AG09319 (cell line): ENCODE measurements at regions not wholly inside any gene's neighbourhood (a gene's known extent, or its start where the extent isn't known, plus 50 kb on each side); places are given as distances from the start of the nearest gene placed in this dataset.
"Not testable (repeated sequence)": the region's sequence is repeated elsewhere in the genome, so short reads cannot be mapped to it uniquely, and the experiment has no call there.

Source experiments
- DNase-seq: peaks from one replicate; pipeline ENCODE4 v3.0.0-alpha.2; 2010; ENCODE audit warnings: low read depth; ENCODE audit errors: extremely low read depth
- TF ChIP-seq, protein P1 (sequence below): IDR thresholded peaks from 2 replicates; pipeline ENCODE4 v1.5.1; 2011; ENCODE audit warnings: low read depth, mild to moderate bottlenecking, inconsistent platforms, low read length, moderate library complexity

DNA sequence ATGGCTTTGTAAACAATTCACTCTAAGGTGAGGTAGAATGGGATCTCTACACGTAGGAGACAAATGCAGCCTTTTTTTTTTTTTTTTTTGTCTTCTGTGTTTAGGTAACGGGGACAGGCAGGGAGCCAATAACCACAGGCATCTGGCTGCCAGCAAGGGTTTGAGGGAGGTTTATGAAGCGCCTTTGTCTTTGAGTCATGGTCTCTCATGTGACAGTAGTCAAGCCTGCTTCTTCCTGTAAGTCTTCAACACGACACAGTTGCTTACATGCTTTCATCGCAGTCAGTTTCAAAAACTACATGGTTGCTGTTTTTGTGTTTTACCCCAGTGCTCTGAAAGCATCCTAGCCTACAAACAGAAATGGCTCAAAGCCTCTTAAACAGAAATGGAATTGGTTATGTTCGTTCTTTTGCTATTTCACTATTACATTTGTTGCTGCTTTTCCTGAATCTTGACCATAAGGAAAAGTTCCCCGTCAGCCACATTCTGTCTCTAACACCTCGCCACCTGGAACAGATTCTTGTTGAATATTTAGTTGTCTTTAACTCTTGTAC is 127.8 kb upstream of the METTL14 start:
- TF ChIP-seq, protein P1, sequence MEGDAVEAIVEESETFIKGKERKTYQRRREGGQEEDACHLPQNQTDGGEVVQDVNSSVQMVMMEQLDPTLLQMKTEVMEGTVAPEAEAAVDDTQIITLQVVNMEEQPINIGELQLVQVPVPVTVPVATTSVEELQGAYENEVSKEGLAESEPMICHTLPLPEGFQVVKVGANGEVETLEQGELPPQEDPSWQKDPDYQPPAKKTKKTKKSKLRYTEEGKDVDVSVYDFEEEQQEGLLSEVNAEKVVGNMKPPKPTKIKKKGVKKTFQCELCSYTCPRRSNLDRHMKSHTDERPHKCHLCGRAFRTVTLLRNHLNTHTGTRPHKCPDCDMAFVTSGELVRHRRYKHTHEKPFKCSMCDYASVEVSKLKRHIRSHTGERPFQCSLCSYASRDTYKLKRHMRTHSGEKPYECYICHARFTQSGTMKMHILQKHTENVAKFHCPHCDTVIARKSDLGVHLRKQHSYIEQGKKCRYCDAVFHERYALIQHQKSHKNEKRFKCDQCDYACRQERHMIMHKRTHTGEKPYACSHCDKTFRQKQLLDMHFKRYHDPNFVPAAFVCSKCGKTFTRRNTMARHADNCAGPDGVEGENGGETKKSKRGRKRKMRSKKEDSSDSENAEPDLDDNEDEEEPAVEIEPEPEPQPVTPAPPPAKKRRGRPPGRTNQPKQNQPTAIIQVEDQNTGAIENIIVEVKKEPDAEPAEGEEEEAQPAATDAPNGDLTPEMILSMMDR, result no peak
- no peak for DNase-seq

DNA sequence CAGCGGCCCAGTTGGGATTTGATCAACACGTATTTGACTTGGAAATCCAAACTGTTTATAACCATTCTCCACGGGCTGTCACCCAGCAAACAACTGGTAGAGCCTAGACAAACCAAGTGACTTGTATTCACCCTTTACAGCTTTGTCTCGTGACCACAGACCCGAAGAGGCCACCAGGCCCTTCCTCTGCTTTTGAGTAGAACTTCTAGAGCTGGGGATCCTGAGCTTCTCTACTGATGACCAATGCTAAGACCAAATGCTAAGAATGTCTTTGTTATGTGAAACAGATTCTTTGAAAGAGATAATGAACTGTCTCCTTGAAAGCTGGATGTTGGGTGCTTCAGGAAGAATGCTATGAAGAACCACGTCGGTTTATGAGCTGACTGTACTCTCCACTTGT is 127.0 kb upstream of the METTL14 start:
- DNase-seq, result not testable (repeated sequence)

DNA sequence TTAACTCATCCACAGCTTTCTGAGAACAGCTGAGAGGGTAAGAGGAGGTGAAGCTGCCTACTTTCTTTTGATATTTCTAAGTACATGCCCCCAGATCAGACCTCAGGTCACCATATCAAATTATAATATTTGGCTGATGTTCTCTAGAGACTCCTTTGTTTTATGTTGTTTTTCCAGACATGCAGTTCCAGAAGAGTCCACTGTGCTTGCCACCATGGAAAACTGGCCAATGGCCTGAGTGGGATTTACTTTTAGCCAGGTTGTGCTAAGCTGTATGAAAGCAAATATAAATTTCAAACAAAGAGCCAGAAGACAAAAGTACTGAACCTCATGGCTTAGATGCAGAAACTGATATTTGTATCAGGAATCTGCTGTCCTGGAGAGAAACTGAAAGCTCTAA is 123.6 kb upstream of the METTL14 start:
- not testable (repeated sequence) for DNase-seq

DNA sequence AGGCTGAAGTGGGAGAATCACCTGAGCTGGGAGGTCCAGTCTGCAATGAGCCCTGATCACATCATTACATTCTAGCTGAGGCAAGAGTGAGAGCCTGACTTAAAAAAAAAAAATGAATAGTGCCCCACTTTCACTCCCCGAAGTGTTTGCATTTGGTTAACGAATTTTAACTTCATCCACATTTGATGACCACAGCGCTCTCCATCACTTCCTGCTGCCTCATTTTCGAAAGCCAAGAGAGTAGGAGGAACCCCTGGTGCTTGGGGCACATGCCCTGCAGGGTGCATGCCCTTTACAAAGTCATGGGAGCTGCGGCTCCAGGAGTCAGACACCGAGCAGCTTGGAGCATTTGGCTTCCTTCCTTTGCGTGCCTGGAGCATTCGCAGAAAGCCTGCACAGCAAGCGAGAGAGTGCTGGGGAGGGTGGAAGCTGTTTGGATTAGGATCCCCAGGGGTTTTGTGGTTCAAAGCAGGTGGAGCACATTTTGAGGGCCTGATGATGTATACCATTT is 119.1 kb upstream of the METTL14 start:
- peak; percentile 87 for DNase-seq

DNA sequence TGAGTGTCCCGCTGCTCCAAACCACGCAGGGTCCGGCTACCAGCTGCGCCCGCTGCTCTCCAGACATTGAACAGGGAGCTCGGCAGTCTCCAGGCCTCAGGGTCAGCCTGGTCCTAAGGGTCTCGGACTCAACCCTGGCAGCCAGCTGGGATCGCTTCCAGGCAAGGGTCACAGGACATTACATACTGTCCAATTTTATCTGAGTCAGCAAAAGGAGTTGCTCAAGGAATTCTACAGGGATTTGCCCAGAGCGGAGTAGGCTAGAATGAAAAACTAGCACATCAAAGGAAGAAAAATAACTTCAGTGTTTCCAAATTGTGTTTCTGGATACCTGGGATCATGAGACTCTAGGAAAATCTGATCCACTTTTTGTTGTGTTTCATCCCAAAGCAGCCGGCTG is 112.2 kb upstream of the METTL14 start:
- DNase-seq, result not testable (repeated sequence)

DNA sequence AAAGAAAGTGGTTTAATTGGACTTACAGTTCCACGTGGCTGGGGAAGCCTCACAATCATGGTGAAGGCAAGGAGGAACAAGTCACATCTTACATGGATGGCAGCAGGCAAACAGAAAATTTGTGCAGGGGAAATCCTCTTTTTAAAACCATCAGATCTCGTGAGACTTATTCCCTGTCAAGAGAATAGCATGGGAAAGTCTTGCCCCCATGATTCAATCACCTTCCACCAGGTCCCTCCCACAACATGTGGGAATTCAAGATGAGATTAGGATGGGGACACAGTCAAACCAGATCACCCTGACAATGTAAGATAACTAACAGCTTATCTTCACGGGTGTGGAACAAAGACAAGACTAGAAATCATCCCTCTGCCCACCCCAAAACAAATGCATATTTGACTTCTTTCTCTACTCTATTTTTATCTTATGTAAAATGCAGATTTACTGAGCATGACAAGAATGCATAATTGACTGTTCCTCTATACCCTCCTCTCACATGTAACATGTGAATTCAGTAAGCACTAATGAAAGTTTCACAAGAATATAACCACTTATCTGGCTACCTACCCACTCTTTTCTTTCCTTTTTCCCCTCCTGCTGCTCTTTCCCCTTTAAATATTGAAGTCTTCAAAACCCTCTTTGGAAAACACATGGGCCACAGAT is 110.8 kb upstream of the METTL14 start:
- DNase-seq, result not testable (repeated sequence)

DNA sequence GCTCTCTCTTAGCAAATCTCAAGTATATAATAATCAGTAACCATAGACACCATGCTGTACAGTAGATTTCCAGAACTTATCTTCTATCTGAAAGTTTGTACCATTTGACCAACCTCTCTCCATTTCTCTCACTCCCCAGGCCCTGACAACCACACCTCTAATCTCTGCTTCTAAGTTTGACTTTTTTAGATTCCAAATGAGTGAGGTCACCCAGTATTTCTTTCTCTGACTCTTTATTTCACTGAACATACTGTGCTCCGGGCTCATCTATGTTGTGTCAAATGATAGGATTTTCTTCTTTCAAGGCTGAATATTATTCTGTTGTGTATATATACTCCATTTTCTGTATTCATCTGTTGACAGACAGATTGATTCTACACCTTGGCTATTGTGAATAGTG is 110.1 kb upstream of the METTL14 start:
- DNase-seq, result not testable (repeated sequence)

DNA sequence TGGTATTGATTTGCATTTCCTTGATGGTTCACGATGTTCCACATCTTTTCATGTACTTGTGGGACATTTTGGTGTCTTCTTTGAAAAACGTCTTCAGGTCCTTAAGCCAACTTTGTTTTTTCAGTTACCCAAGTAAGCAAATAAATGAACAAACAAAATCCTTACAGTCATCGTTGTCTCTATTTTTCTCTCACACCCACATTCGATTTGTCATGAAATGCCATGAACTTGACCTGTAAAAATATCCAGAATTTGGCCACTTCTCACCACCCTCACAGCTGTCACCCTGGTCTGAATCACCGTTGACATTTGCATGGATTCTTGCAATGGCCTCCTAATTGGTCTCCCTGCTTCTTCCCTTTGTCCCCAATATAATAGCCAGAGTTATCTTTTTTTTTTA is 109.5 kb upstream of the METTL14 start:
- DNase-seq, result not testable (repeated sequence)

DNA sequence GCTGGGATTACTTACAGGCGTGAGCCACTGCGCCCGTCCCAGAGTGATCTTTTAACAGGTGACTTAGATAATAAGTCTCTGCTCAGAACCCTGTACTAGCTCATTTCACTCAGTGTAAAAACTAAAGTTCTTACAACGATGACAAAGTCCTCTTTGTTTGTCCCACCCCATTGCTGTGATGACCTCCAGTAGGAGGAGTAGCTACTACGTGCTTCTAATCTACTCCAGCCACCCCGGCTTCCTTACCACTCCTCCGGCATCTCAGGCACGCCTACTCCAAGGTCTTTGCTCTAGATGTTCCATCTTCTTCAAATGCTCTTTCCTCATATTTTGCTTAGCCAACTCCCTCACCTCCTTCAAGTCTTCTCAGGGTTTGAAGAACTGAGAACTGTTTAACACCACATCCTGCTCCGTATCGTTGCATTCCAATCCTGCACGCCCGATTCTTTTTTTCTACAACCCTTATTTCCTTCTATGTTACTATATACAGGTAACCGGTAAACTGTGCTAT is 108.4 kb upstream of the METTL14 start:
- not testable (repeated sequence) for DNase-seq

DNA sequence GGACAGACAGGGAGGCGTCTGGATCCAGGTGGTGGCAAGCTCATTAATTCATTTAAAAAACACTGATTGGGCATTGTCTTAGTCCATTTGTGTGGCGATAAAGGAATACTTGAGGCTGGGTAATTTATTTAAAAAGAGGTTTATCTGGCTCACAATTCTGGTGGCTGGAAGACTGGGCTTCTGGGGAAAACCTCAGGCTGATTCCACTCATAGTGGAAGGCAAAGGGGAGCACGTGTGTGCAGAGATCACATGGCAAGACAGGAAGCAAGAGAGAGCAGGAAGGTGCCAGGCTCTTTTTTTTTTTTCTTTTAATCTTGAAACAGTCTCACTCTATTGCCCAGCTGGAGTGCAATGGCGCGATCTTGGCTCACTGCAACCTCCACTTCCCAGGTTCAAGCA is 100.2 kb upstream of the METTL14 start:
- TF ChIP-seq, protein P1, result no peak
- no peak for DNase-seq

DNA sequence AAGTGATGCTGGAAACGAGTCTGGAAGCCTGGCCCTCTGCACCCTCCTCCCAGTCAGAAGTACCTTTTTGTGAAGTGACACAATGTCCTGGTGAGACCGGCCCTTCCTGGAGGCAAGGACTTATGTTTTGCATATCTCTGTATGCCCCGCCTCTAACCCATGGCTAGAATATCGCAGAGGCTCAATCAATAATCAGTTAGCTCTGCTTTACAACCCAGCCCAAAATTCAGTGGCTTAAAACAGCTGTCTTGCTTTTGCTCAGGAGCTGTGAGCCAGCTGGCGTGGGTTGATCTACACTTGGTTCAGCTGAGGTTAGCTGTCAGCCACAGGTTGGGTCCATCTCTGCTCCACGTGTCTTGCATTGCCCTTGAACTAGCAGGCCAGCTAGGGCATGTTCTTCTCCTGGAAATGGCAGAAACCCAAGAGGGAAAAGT is 98.8 kb upstream of the METTL14 start:
- TF ChIP-seq, protein P1, result no peak
- DNase-seq, result no peak
